Dendritic cell treated with granulocyte-macrophage colony-stimulating factor and Interleukin-4, amounts not matched to agents 40 ng/mL and 50 ng/mL, for 4 days (primary cell): ENCODE measurements at regions not wholly inside any gene's neighbourhood (a gene's known extent, or its start where the extent isn't known, plus 50 kb on each side); places are given as distances from the start of the nearest gene placed in this dataset.

ENCODE experiments used
- H3K27ac Mint-ChIP-seq: one replicate; pipeline ENCODE4 v1.8.0; 2022; ENCODE audit warnings: mild to moderate bottlenecking, mixed read lengths
- H3K27me3 Mint-ChIP-seq: one replicate; pipeline ENCODE4 v1.8.0; 2022; ENCODE audit warnings: mild to moderate bottlenecking, mixed read lengths
- H3K36me3 Mint-ChIP-seq: one replicate; pipeline ENCODE4 v1.8.0; 2022; ENCODE audit warnings: low read depth, mixed read lengths
- H3K4me1 Mint-ChIP-seq: one replicate; pipeline ENCODE4 v1.8.0; 2022; ENCODE audit warnings: low read depth, mixed read lengths
- H3K4me3 Mint-ChIP-seq: one replicate; pipeline ENCODE4 v1.8.0; 2022; ENCODE audit warnings: mild to moderate bottlenecking, moderate library complexity, mixed read lengths
- H3K9me3 Mint-ChIP-seq: one replicate; pipeline ENCODE4 v1.8.0; 2022; ENCODE audit warnings: mixed read lengths
- intact Hi-C: fragments of 100-400 bp; cut with micrococcal nuclease; formaldehyde crosslinking; loops from one replicate; pipeline ENCODE4 v1.15.0; 2022

GRCh38 chr4:167290678-167291077 is 56.4 kb upstream of the SPOCK3 start:
- no peaks in the 10 kb centered on the region for H3K4me1 Mint-ChIP-seq
- peaks cover 8% of the 10 kb centered on the region for H3K9me3 Mint-ChIP-seq
- no peaks in the 10 kb centered on the region for H3K27me3 Mint-ChIP-seq
- no peak overlapping the region for H3K27ac Mint-ChIP-seq
- no peak overlapping the region for H3K4me3 Mint-ChIP-seq
- H3K36me3 Mint-ChIP-seq = no peaks in the 10 kb centered on the region
- intact Hi-C loops = loop anchor here (1.0 kb wide), 1 partner anchor 269 kb away; no protein-coding TSS in a partner anchor

- intact Hi-C loops = no loop called here
- Mint-ChIP-seq H3K4me1 (no peaks in the 10 kb centered on the region), H3K27me3 (no peaks in the 10 kb centered on the region), H3K27ac (no peak overlapping the region), H3K36me3 (no peaks in the 10 kb centered on the region), H3K9me3 (no peaks in the 10 kb centered on the region), H3K4me3 (no peak overlapping the region)
Observed at GRCh38 chr4:167308876-167309275, 74.6 kb upstream of the SPOCK3 start.

- intact Hi-C loops = no loop called here
- Mint-ChIP-seq H3K4me1 (no peaks in the 10 kb centered on the region), H3K27me3 (no peaks in the 10 kb centered on the region), H3K9me3 (no peaks in the 10 kb centered on the region), H3K27ac (no peak overlapping the region), H3K4me3 (no peak overlapping the region), H3K36me3 (no peaks in the 10 kb centered on the region)
Observed at GRCh38 chr4:167321299-167321698, 87.0 kb upstream of the SPOCK3 start.

GRCh38 chr4:167339781-167340180 is 105.5 kb upstream of the SPOCK3 start:
- Mint-ChIP-seq H3K27ac (no peak overlapping the region), H3K9me3 (peaks cover 16% of the 10 kb centered on the region), H3K36me3 (no peaks in the 10 kb centered on the region), H3K27me3 (no peaks in the 10 kb centered on the region), H3K4me3 (no peak overlapping the region), H3K4me1 (no peaks in the 10 kb centered on the region)
- intact Hi-C loops = no loop called here

GRCh38 chr4:167359711-167360110 is 125.4 kb upstream of the SPOCK3 start:
- H3K4me1 Mint-ChIP-seq = no peaks in the 10 kb centered on the region
- no peak overlapping the region for H3K27ac Mint-ChIP-seq
- H3K27me3 Mint-ChIP-seq = no peaks in the 10 kb centered on the region
- intact Hi-C loops = no loop called here
- no peak overlapping the region for H3K4me3 Mint-ChIP-seq
- H3K9me3 Mint-ChIP-seq = no peaks in the 10 kb centered on the region
- H3K36me3 Mint-ChIP-seq = no peaks in the 10 kb centered on the region

- intact Hi-C loops = no loop called here
- H3K27ac Mint-ChIP-seq = no peak overlapping the region
- H3K4me1 Mint-ChIP-seq = no peaks in the 10 kb centered on the region
- H3K4me3 Mint-ChIP-seq = no peak overlapping the region
- no peaks in the 10 kb centered on the region for H3K27me3 Mint-ChIP-seq
- peaks cover 10% of the 10 kb centered on the region for H3K9me3 Mint-ChIP-seq
- no peaks in the 10 kb centered on the region for H3K36me3 Mint-ChIP-seq
Observed at GRCh38 chr4:167379076-167379835, 145.0 kb upstream of the SPOCK3 start.

GRCh38 chr4:167380964-167381363 is 146.7 kb upstream of the SPOCK3 start:
- no peaks in the 10 kb centered on the region for H3K4me1 Mint-ChIP-seq

GRCh38 chr4:167383291-167383690 is 149.0 kb upstream of the SPOCK3 start:
- Mint-ChIP-seq H3K36me3 (no peaks in the 10 kb centered on the region), H3K27me3 (no peaks in the 10 kb centered on the region), H3K4me1 (no peaks in the 10 kb centered on the region), H3K27ac (no peak overlapping the region), H3K4me3 (no peak overlapping the region), H3K9me3 (peaks cover 10% of the 10 kb centered on the region)
- intact Hi-C loops = no loop called here

More at GRCh38 chr4:167380964-167381363, 146.7 kb upstream of the SPOCK3 start:
- no peaks in the 10 kb centered on the region for H3K27me3 Mint-ChIP-seq
- intact Hi-C loops = no loop called here
- peaks cover 10% of the 10 kb centered on the region for H3K9me3 Mint-ChIP-seq
- H3K36me3 Mint-ChIP-seq = no peaks in the 10 kb centered on the region
- no peak overlapping the region for H3K4me3 Mint-ChIP-seq
- H3K27ac Mint-ChIP-seq = no peak overlapping the region

GRCh38 chr4:167397586-167397985 is 163.3 kb upstream of the SPOCK3 start:
- Mint-ChIP-seq H3K4me1 (no peaks in the 10 kb centered on the region), H3K9me3 (peaks cover 11% of the 10 kb centered on the region), H3K4me3 (no peak overlapping the region), H3K27me3 (no peaks in the 10 kb centered on the region), H3K27ac (no peak overlapping the region), H3K36me3 (no peaks in the 10 kb centered on the region)
- intact Hi-C loops = no loop called here

- Mint-ChIP-seq H3K9me3 (peaks cover 20% of the 10 kb centered on the region), H3K27ac (no peak overlapping the region), H3K27me3 (no peaks in the 10 kb centered on the region), H3K36me3 (no peaks in the 10 kb centered on the region), H3K4me1 (no peaks in the 10 kb centered on the region), H3K4me3 (no peak overlapping the region)
- intact Hi-C loops = no loop called here
Observed at GRCh38 chr4:167399201-167399600, 164.9 kb upstream of the SPOCK3 start.

GRCh38 chr4:167406181-167406580 is 171.9 kb upstream of the SPOCK3 start:
- H3K4me1 Mint-ChIP-seq = no peaks in the 10 kb centered on the region
- H3K9me3 Mint-ChIP-seq = peaks cover 11% of the 10 kb centered on the region
- H3K36me3 Mint-ChIP-seq = no peaks in the 10 kb centered on the region
- H3K27me3 Mint-ChIP-seq = no peaks in the 10 kb centered on the region
- intact Hi-C loops = no loop called here
- H3K4me3 Mint-ChIP-seq = no peak overlapping the region
- no peak overlapping the region for H3K27ac Mint-ChIP-seq

GRCh38 chr4:167415461-167415860 is 181.2 kb upstream of the SPOCK3 start:
- Mint-ChIP-seq H3K9me3 (peaks cover 9% of the 10 kb centered on the region), H3K4me3 (no peak overlapping the region), H3K4me1 (no peaks in the 10 kb centered on the region), H3K27ac (no peak overlapping the region), H3K36me3 (no peaks in the 10 kb centered on the region), H3K27me3 (no peaks in the 10 kb centered on the region)
- intact Hi-C loops = no loop called here

GRCh38 chr4:167419468-167420140 is 185.3 kb upstream of the SPOCK3 start:
- H3K27ac Mint-ChIP-seq = no peak overlapping the region
- intact Hi-C loops = no loop called here
- H3K36me3 Mint-ChIP-seq = no peaks in the 10 kb centered on the region
- peaks cover 34% of the 10 kb centered on the region for H3K9me3 Mint-ChIP-seq
- H3K4me3 Mint-ChIP-seq = no peak overlapping the region
- H3K4me1 Mint-ChIP-seq = no peaks in the 10 kb centered on the region
- no peaks in the 10 kb centered on the region for H3K27me3 Mint-ChIP-seq

- Mint-ChIP-seq H3K36me3 (no peaks in the 10 kb centered on the region), H3K9me3 (peaks cover 46% of the 10 kb centered on the region), H3K4me1 (no peaks in the 10 kb centered on the region), H3K4me3 (no peak overlapping the region), H3K27ac (no peak overlapping the region), H3K27me3 (no peaks in the 10 kb centered on the region)
- intact Hi-C loops = no loop called here
Observed at GRCh38 chr4:167421201-167421600, 186.9 kb upstream of the SPOCK3 start.
